Panc1 (cell line): ENCODE measurements at regions not wholly inside any gene's neighbourhood (a gene's known extent, or its start where the extent isn't known, plus 50 kb on each side); places are given as distances from the start of the nearest gene placed in this dataset.

ENCODE experiments used
- ATAC-seq: fragments of 200-7000 bp; cut with Tn5 transposase; 2 replicates; pipeline ENCODE4 v1.9.1; 2020; ENCODE audit warnings: mild to moderate bottlenecking, moderate library complexity
- BruUV-seq: library from RNA; stranded (reverse); fragments of 400-500 nt; replicated peaks from 2 replicates; lab custom pipeline; 2021; lab: Mats Ljungman, UMichigan
- CTCF ChIA-PET: fragments of 300-600 bp; sonication (Branson Sonifier 250); formaldehyde crosslinking; loops from one replicate; lab custom pipeline; 2022; ENCODE audit warnings: antibody characterized with exemption; lab: Charles Lee
- POLR2A ChIA-PET: fragments of 300-600 bp; sonication (Branson Sonifier 250); formaldehyde crosslinking; loops from one replicate; lab custom pipeline; 2022; ENCODE audit warnings: antibody characterized with exemption; lab: Charles Lee
- DNase-seq: peaks from one replicate; pipeline ENCODE4 v3.0.0-alpha.2; 2010; ENCODE audit warnings: low read depth, low spot score
- H3K27ac ChIP-seq: 2 replicates; pipeline ENCODE4 v1.5.1; 2011; ENCODE audit warnings: mild to moderate bottlenecking, low read length, inconsistent platforms
- H3K27me3 ChIP-seq: fragments of 200-500 bp; sonication (Bioruptor generic); 2 replicates; pipeline ENCODE4 v1.6.0; 2014; ENCODE audit warnings: low read length, inconsistent platforms; ENCODE audit not compliant: control insufficient read depth, insufficient read depth
- H3K36me3 ChIP-seq: fragments of 200-500 bp; sonication (Bioruptor generic); 2 replicates; pipeline ENCODE4 v1.5.1; 2014; ENCODE audit warnings: inconsistent platforms, mild to moderate bottlenecking, low read length, moderate library complexity; ENCODE audit not compliant: control insufficient read depth, insufficient read depth
- H3K4me1 ChIP-seq: 2 replicates; pipeline ENCODE4 v1.5.1; 2011; ENCODE audit warnings: inconsistent platforms, mild to moderate bottlenecking, low read length, moderate library complexity; ENCODE audit not compliant: control insufficient read depth, insufficient read depth
- H3K4me3 ChIP-seq, 2 experiments: 2 replicates each; pipeline ENCODE4 v1.5.1; 2011 to 2012; ENCODE audit warnings: low read depth in 2 of 2, low read length in 2 of 2, mild to moderate bottlenecking in 2 of 2, inconsistent platforms in 1 of 2, moderate library complexity in 1 of 2
- H3K9me3 ChIP-seq: fragments of 200-500 bp; sonication (Bioruptor generic); 2 replicates; pipeline ENCODE4 v1.5.1; 2014; ENCODE audit warnings: low read depth, mild to moderate bottlenecking, inconsistent platforms, low read length, moderate library complexity; ENCODE audit not compliant: control insufficient read depth, insufficient read depth
- CTCF ChIP-seq: fragments of 450-650 bp; IDR thresholded peaks from 2 replicates; pipeline ENCODE4 v1.5.1; 2017; ENCODE audit warnings: mild to moderate bottlenecking
- POLR2AphosphoS5 ChIP-seq: IDR thresholded peaks from 2 replicates; pipeline ENCODE4 v1.6.1; 2012; ENCODE audit warnings: mild to moderate bottlenecking, low read depth, low read length, moderate library complexity
- REST ChIP-seq, 2 experiments: IDR thresholded peaks; 2 replicates each; pipeline ENCODE4 v1.6.1; 2011 to 2012; ENCODE audit warnings: low read depth in 2 of 2, control low read depth in 1 of 2, low read length in 1 of 2, mild to moderate bottlenecking in 1 of 2, moderate library complexity in 1 of 2; ENCODE audit not compliant: insufficient read depth in 1 of 2
- SIN3A ChIP-seq: IDR thresholded peaks from 2 replicates; pipeline ENCODE4 v1.6.1; 2012; ENCODE audit warnings: low read depth, mild to moderate bottlenecking, low read length, moderate library complexity, borderline replicate concordance; ENCODE audit not compliant: insufficient read depth
- TCF7L2 ChIP-seq: IDR thresholded peaks from 2 replicates; pipeline ENCODE4 v1.6.1; 2011; ENCODE audit warnings: mild to moderate bottlenecking, low read depth, low read length, inconsistent platforms
- in situ Hi-C: cut with HindIII; loops from 2 replicates; pipeline ENCODE4 v1.10.0; 2016; ENCODE audit warnings: low sequenced_read_pairs, low pct_unique_long_range_greater_than_20kb
- intact Hi-C: fragments of 100-400 bp; cut with micrococcal nuclease; formaldehyde crosslinking; loops from one replicate; pipeline ENCODE4 v1.10.0; 2022; ENCODE audit not compliant: unreplicated experiment

- Histone ChIP-seq H3K36me3 (no peaks in the 10 kb centered on the region), H3K27ac (no peak overlapping the region), H3K4me1 (no peaks in the 10 kb centered on the region), H3K9me3 (no peaks in the 10 kb centered on the region), H3K4me3 (no peak overlapping the region), H3K27me3 (no peaks in the 10 kb centered on the region)
- no peak for ATAC-seq
- no peak for DNase-seq
- no TSS peak for BruUV-seq
- POLR2A ChIA-PET = no interaction called here
- TF ChIP-seq REST (IDR thresholded peaks at IDR 0.05; ENCODE audit: insufficient read depth in 1 of 2, low read depth in 2 of 2, low read length in 1 of 2) = no peak
- intact Hi-C loops (no loop called here), in situ Hi-C loops (no loop called here)
- CTCF ChIA-PET = no interaction called here
These were observed 156.7 kb downstream of the CDCA7 start for GRCh38 chr2:173511357-173511756.

GRCh38 chr2:173511942-173512341 is 157.3 kb downstream of the CDCA7 start:
- Histone ChIP-seq H3K4me1 (no peaks in the 10 kb centered on the region), H3K36me3 (no peaks in the 10 kb centered on the region), H3K27ac (no peak overlapping the region), H3K9me3 (no peaks in the 10 kb centered on the region), H3K4me3 (no peak overlapping the region), H3K27me3 (no peaks in the 10 kb centered on the region)
- ATAC-seq (no peak), DNase-seq (no peak)
- in situ Hi-C loops = no loop called here
- ChIA-PET CTCF (no interaction called here), POLR2A (no interaction called here)
- TF ChIP-seq POLR2AphosphoS5 = no peak
- TF ChIP-seq SIN3A = no peak
- TF ChIP-seq REST (IDR thresholded peaks at IDR 0.05; ENCODE audit: insufficient read depth in 1 of 2, low read depth in 2 of 2, low read length in 1 of 2) = no peak
- BruUV-seq = no TSS peak
- intact Hi-C loops = no loop called here

- ATAC-seq = no peak
- in situ Hi-C loops = no loop called here
- no peak overlapping the region for H3K4me3 ChIP-seq
- H3K4me1 ChIP-seq = no peaks in the 10 kb centered on the region
- H3K27ac ChIP-seq = no peak overlapping the region
- DNase-seq = no peak
- CTCF ChIA-PET = no interaction called here
- H3K27me3 ChIP-seq = no peaks in the 10 kb centered on the region
- H3K9me3 ChIP-seq = peaks cover 4% of the 10 kb centered on the region; the same call in 1 of the 2 replicates
- POLR2A ChIA-PET = no interaction called here
- TF ChIP-seq SIN3A (no peak), REST (IDR thresholded peaks at IDR 0.05; ENCODE audit: insufficient read depth in 1 of 2, low read depth in 2 of 2, low read length in 1 of 2) (no peak), CTCF (no peak), TCF7L2 (no peak), POLR2AphosphoS5 (no peak)
- intact Hi-C loops = no loop called here
- BruUV-seq = no TSS peak
- H3K36me3 ChIP-seq = no peaks in the 10 kb centered on the region
These were observed 158.5 kb downstream of the CDCA7 start for GRCh38 chr2:173513107-173513727.
